ENCODE measurements at regions not wholly inside any gene's neighbourhood (a gene's known extent, or its start where the extent isn't known, plus 50 kb on each side); places are given as distances from the start of the nearest gene placed in this dataset.

GRCh38 chr5:117245130-117245529 is 670.5 kb upstream of the SEMA6A start:
- intact Hi-C loops (cut with DNase I; ENCODE audit: low total_unique reads): no loop called here
- 69 to 88% (median 76%) methylated on average over 1 of the region's 1 CpG for WGBS, 5 donors
- TF ChIP-seq POLR2AphosphoS5 (IDR thresholded peaks at IDR 0.05) (no peak), CTCF (IDR thresholded peaks at IDR 0.05 in 8 of 11, conservative IDR thresholded peaks at IDR 0.05 in 3 of 11) (no peak), POLR2A (IDR thresholded peaks at IDR 0.05) (no peak)
- Histone ChIP-seq H3K27me3 (replicated peaks in 1 of 7) (no peaks in the 10 kb centered on the region), H3K9me3 (peaks cover 0 to 16% (median 3%) of the 10 kb centered on the region in 8 donors), H3K4me1 (no peaks in the 10 kb centered on the region), H3K36me3 (no peaks in the 10 kb centered on the region), H3K27ac (no peak overlapping the region), H3K4me3 (no peak overlapping the region)
- DNase-seq: no peak

- intact Hi-C loops (cut with DNase I; ENCODE audit: low total_unique reads): no loop called here
- no peak overlapping the region for H3K27ac ChIP-seq
- DNase-seq: no peak
- WGBS, 5 donors: 33 to 86% (median 59%) methylated on average over 2 of the region's 2 CpGs
- no peaks in the 10 kb centered on the region for H3K27me3 ChIP-seq (replicated peaks in 1 of 7)
- peaks cover 0 to 16% (median 3%) of the 10 kb centered on the region in 8 donors for H3K9me3 ChIP-seq
- TF ChIP-seq CTCF (IDR thresholded peaks at IDR 0.05 in 8 of 11, conservative IDR thresholded peaks at IDR 0.05 in 3 of 11): no peak
- no peak for TF ChIP-seq POLR2AphosphoS5 (IDR thresholded peaks at IDR 0.05)
- no peak for TF ChIP-seq POLR2A (IDR thresholded peaks at IDR 0.05)
- H3K36me3 ChIP-seq: no peaks in the 10 kb centered on the region
- no peak overlapping the region for H3K4me3 ChIP-seq
- no peaks in the 10 kb centered on the region for H3K4me1 ChIP-seq
These were observed 667.4 kb upstream of the SEMA6A start for GRCh38 chr5:117242028-117242427.

- Histone ChIP-seq H3K4me3 (no peak overlapping the region), H3K27me3 (replicated peaks in 1 of 7) (no peaks in the 10 kb centered on the region), H3K9me3 (peaks cover 0 to 15% (median 3%) of the 10 kb centered on the region in 8 donors), H3K36me3 (no peaks in the 10 kb centered on the region), H3K27ac (no peak overlapping the region), H3K4me1 (no peaks in the 10 kb centered on the region)
- 85 to 97% (median 90%) methylated on average over 3 of the region's 3 CpGs for WGBS, 5 donors
- no peak for DNase-seq
- intact Hi-C loops (cut with DNase I; ENCODE audit: low total_unique reads): no loop called here
- TF ChIP-seq POLR2AphosphoS5 (IDR thresholded peaks at IDR 0.05): no peak
- TF ChIP-seq POLR2A (IDR thresholded peaks at IDR 0.05): no peak
- no peak for TF ChIP-seq CTCF (IDR thresholded peaks at IDR 0.05 in 8 of 11, conservative IDR thresholded peaks at IDR 0.05 in 3 of 11)
These were observed 662.3 kb upstream of the SEMA6A start for GRCh38 chr5:117236941-117237340.

- no peak for DNase-seq
- 50 to 60% (median 53%) methylated on average over 5 of the region's 5 CpGs for WGBS, 5 donors
- TF ChIP-seq POLR2AphosphoS5 (IDR thresholded peaks at IDR 0.05) (no peak), CTCF (IDR thresholded peaks at IDR 0.05 in 8 of 11, conservative IDR thresholded peaks at IDR 0.05 in 3 of 11) (no peak), POLR2A (IDR thresholded peaks at IDR 0.05) (no peak)
These were observed 661.2 kb upstream of the SEMA6A start for GRCh38 chr5:117235786-117236185.

More at GRCh38 chr5:117235786-117236185, 661.2 kb upstream of the SEMA6A start:
- H3K9me3 ChIP-seq: peaks cover 0 to 3% (median 0%) of the 10 kb centered on the region in 8 donors
- H3K4me1 ChIP-seq: no peaks in the 10 kb centered on the region
- no peak overlapping the region for H3K27ac ChIP-seq
- no peaks in the 10 kb centered on the region for H3K36me3 ChIP-seq
- intact Hi-C loops (cut with DNase I; ENCODE audit: low total_unique reads): no loop called here
- H3K4me3 ChIP-seq: no peak overlapping the region
- H3K27me3 ChIP-seq (replicated peaks in 1 of 7): no peaks in the 10 kb centered on the region

Data from spleen (tissue), 11 donors.